Activated T-cell treated with anti-CD3 and anti-CD28 coated beads, Interleukin-2, amount 50 U/mL, for 1 hour (primary cell): ENCODE measurements at regions not wholly inside any gene's neighbourhood (a gene's known extent, or its start where the extent isn't known, plus 50 kb on each side); places are given as distances from the start of the nearest gene placed in this dataset.

Experiments
- DNase-seq: peaks from one replicate; pipeline ENCODE4 v3.0.0-alpha.2; 2020

- DNase-seq, result no peak
These were observed 500.0 kb downstream of the SPRY1 start for GRCh38 chr4:123896446-123897071.

GRCh38 chr4:123898946-123899666 is 502.5 kb downstream of the SPRY1 start:
- no peak for DNase-seq

- DNase-seq, result no peak
These were observed 508.3 kb downstream of the SPRY1 start for GRCh38 chr4:123904882-123905281.

- no peak for DNase-seq
These were observed 517.0 kb downstream of the SPRY1 start for GRCh38 chr4:123913598-123913997.

GRCh38 chr4:123916821-123917220 is 520.2 kb downstream of the SPRY1 start:
- DNase-seq, result no peak

GRCh38 chr4:123919576-123920098 is 523.0 kb downstream of the SPRY1 start:
- no peak for DNase-seq

- no peak for DNase-seq
These were observed 524.7 kb downstream of the SPRY1 start for GRCh38 chr4:123921339-123921738.

- no peak for DNase-seq
These were observed 526.3 kb downstream of the SPRY1 start for GRCh38 chr4:123922847-123923246.

GRCh38 chr4:123924536-123924935 is 527.9 kb downstream of the SPRY1 start:
- DNase-seq, result no peak

GRCh38 chr4:123929565-123929964 is 533.0 kb downstream of the SPRY1 start:
- DNase-seq, result no peak

GRCh38 chr4:123930996-123931395 is 534.4 kb downstream of the SPRY1 start:
- DNase-seq, result no peak

GRCh38 chr4:123934096-123934495 is 537.5 kb downstream of the SPRY1 start:
- DNase-seq, result no peak

- DNase-seq, result no peak
These were observed 540.0 kb downstream of the SPRY1 start for GRCh38 chr4:123936621-123937043.

- DNase-seq, result no peak
These were observed 541.0 kb downstream of the SPRY1 start for GRCh38 chr4:123937581-123937980.

- no peak for DNase-seq
These were observed 543.0 kb downstream of the SPRY1 start for GRCh38 chr4:123939621-123940020.

- no peak for DNase-seq
These were observed 544.0 kb downstream of the SPRY1 start for GRCh38 chr4:123940604-123941003.

- no peak for DNase-seq
These were observed 544.7 kb downstream of the SPRY1 start for GRCh38 chr4:123941306-123941705.

GRCh38 chr4:123943976-123944375 is 547.4 kb downstream of the SPRY1 start:
- DNase-seq, result no peak

- DNase-seq, result no peak
These were observed 548.7 kb downstream of the SPRY1 start for GRCh38 chr4:123945301-123945700.

- DNase-seq, result no peak
These were observed 553.9 kb downstream of the SPRY1 start for GRCh38 chr4:123950530-123950929.

- no peak for DNase-seq
These were observed 556.1 kb downstream of the SPRY1 start for GRCh38 chr4:123952530-123953274.

- DNase-seq, result no peak
These were observed 557.0 kb downstream of the SPRY1 start for GRCh38 chr4:123953566-123953965.

GRCh38 chr4:123954220-123954619 is 557.6 kb downstream of the SPRY1 start:
- DNase-seq, result no peak
